OCI-LY7 (cell line): ENCODE measurements at regions not wholly inside any gene's neighbourhood (a gene's known extent, or its start where the extent isn't known, plus 50 kb on each side); places are given as distances from the start of the nearest gene placed in this dataset.

Experiments used
- CTCF ChIP-seq: fragments of 200-600 bp; sonication (generic); conservative IDR thresholded peaks from 2 replicates; pipeline ENCODE4 v1.5.1; 2014; ENCODE audit warnings: mild to moderate bottlenecking, antibody characterized with exemption, low read length, moderate library complexity, mixed read lengths
- EZH2phosphoT487 ChIP-seq: fragments of 200-600 bp; sonication (generic); IDR thresholded peaks from 2 replicates; pipeline ENCODE4 v1.6.1; 2018; ENCODE audit warnings: low read depth, borderline replicate concordance, mild to moderate bottlenecking, mixed run types, antibody characterized with exemption, low read length, moderate library complexity, mixed read lengths

GRCh38 chr2:183530333-183530901, 406.2 kb downstream of the NUP35 start:
- TF ChIP-seq CTCF (no peak), EZH2phosphoT487 (no peak)
